Neural cell (in vitro differentiated cells): ENCODE measurements at regions not wholly inside any gene's neighbourhood (a gene's known extent, or its start where the extent isn't known, plus 50 kb on each side); places are given as distances from the start of the nearest gene placed in this dataset.

Experiments
- H2AFZ ChIP-seq: fragments of 200-600, 300-800 bp; sonication (generic), shearing (Covaris generic); 2 replicates; pipeline ENCODE4 v1.6.0; 2014; ENCODE audit warnings: low read depth, mild to moderate bottlenecking, antibody characterized with exemption, low read length, moderate library complexity
- H3F3A ChIP-seq: fragments of 200-600 bp; shearing (Covaris generic); 2 replicates; pipeline ENCODE4 v1.6.1; 2016; ENCODE audit warnings: mild to moderate bottlenecking, moderate library complexity, mixed read lengths, antibody characterized with exemption, low read length; ENCODE audit not compliant: insufficient read depth, poor library complexity, severe bottlenecking
- H3K27ac ChIP-seq: fragments of 200-600, 300-800 bp; sonication (generic), shearing (Covaris generic); 2 replicates; pipeline ENCODE4 v1.5.1; 2014; ENCODE audit warnings: mild to moderate bottlenecking, low read length, moderate library complexity
- H3K27me3 ChIP-seq: fragments of 300-800, 200-600 bp; sonication (generic), shearing (Covaris generic); 2 replicates; pipeline ENCODE4 v1.6.0; 2014; ENCODE audit warnings: mild to moderate bottlenecking, low read depth, low read length, moderate library complexity; ENCODE audit not compliant: insufficient read depth
- H3K36me3 ChIP-seq: fragments of 300-800, 200-600 bp; sonication (generic), shearing (Covaris generic); 2 replicates; pipeline ENCODE4 v1.5.1; 2014; ENCODE audit warnings: mild to moderate bottlenecking, antibody characterized with exemption, low read length, moderate library complexity; ENCODE audit not compliant: insufficient read depth
- H3K4me2 ChIP-seq: fragments of 300-800, 200-600 bp; sonication (generic), shearing (Covaris generic); 2 replicates; pipeline ENCODE4 v1.6.0; 2014; ENCODE audit warnings: mild to moderate bottlenecking, low read length
- H3K4me3 ChIP-seq: fragments of 300-800, 200-600 bp; sonication (generic), shearing (Covaris generic); 2 replicates; pipeline ENCODE4 v1.5.1; 2014; ENCODE audit warnings: mild to moderate bottlenecking, low read length, moderate library complexity
- H3K79me2 ChIP-seq: fragments of 200-600 bp; shearing (Covaris generic); replicated peaks from 2 replicates; pipeline ENCODE4 v1.6.0; 2014; ENCODE audit warnings: mild to moderate bottlenecking, low read length, moderate library complexity; ENCODE audit not compliant: insufficient read depth
- H3K9ac ChIP-seq: fragments of 300-800, 200-600 bp; sonication (generic), shearing (Covaris generic); 2 replicates; pipeline ENCODE4 v1.6.1; 2016; ENCODE audit warnings: mild to moderate bottlenecking, low read length, mixed read lengths
- H3K9me2 ChIP-seq: fragments of 200-600 bp; shearing (Covaris generic); 2 replicates; pipeline ENCODE4 v1.6.1; 2016; ENCODE audit warnings: mild to moderate bottlenecking, low read length, mixed read lengths; ENCODE audit not compliant: insufficient read depth
- H3K9me3 ChIP-seq: fragments of 200-600, 300-800 bp; sonication (generic), shearing (Covaris generic); 2 replicates; pipeline ENCODE4 v1.6.1; 2016; ENCODE audit warnings: mild to moderate bottlenecking, mixed run types, low read length, moderate library complexity, mixed read lengths
- H4K20me1 ChIP-seq: fragments of 200-600 bp; shearing (Covaris generic); 2 replicates; pipeline ENCODE4 v1.6.1; 2016; ENCODE audit warnings: mild to moderate bottlenecking, mixed run types; ENCODE audit not compliant: insufficient read depth
- EP300 ChIP-seq: fragments of 450-650 bp; conservative IDR thresholded peaks from 2 replicates; pipeline ENCODE4 v1.6.1; 2014; ENCODE audit warnings: antibody characterized with exemption, mild to moderate bottlenecking, moderate library complexity; ENCODE audit not compliant: poor library complexity, severe bottlenecking
- EZH2 ChIP-seq: fragments of 200-600, 300-800 bp; shearing (Covaris generic), sonication (generic); IDR thresholded peaks from 2 replicates; pipeline ENCODE4 v1.6.1; 2014; ENCODE audit warnings: antibody characterized with exemption, low read length, borderline replicate concordance, mild to moderate bottlenecking; ENCODE audit not compliant: insufficient read depth, poor library complexity, severe bottlenecking
- MXI1 ChIP-seq: fragments of 450-650 bp; conservative IDR thresholded peaks from 2 replicates; pipeline ENCODE4 v1.6.1; 2014; ENCODE audit warnings: antibody characterized with exemption, mild to moderate bottlenecking; ENCODE audit not compliant: poor library complexity, severe bottlenecking
- POLR2AphosphoS5 ChIP-seq: IDR thresholded peaks from 2 replicates; pipeline ENCODE4 v1.6.1; 2012
- RAD21 ChIP-seq: fragments of 450-650 bp; conservative IDR thresholded peaks from 2 replicates; pipeline ENCODE4 v1.6.1; 2014; ENCODE audit warnings: antibody characterized with exemption, mild to moderate bottlenecking, moderate library complexity
- REST ChIP-seq: IDR thresholded peaks from 2 replicates; pipeline ENCODE4 v1.6.1; 2012; ENCODE audit warnings: borderline replicate concordance
- SMC3 ChIP-seq: fragments of 450-650 bp; conservative IDR thresholded peaks from 2 replicates; pipeline ENCODE4 v1.6.1; 2014; ENCODE audit warnings: antibody characterized with exemption, mild to moderate bottlenecking, moderate library complexity; ENCODE audit not compliant: poor library complexity
- TAF1 ChIP-seq: IDR thresholded peaks from 2 replicates; pipeline ENCODE4 v1.6.1; 2012; ENCODE audit warnings: low read depth
- TF ChIP-seq, protein P1 (sequence below): fragments of 450-650 bp; IDR thresholded peaks from 2 replicates; pipeline ENCODE4 v1.5.1; 2014; ENCODE audit warnings: antibody characterized with exemption, mild to moderate bottlenecking, moderate library complexity; ENCODE audit not compliant: poor library complexity, severe bottlenecking

GRCh38 chr3:18634461-18634860 is 209.3 kb upstream of the SATB1 start:
- Histone ChIP-seq H3K4me3 (no peak overlapping the region), H3K79me2 (no peaks in the 10 kb centered on the region), H3K27me3 (no peaks in the 10 kb centered on the region), H3K27ac (no peak overlapping the region), H4K20me1 (no peaks in the 10 kb centered on the region), H3K4me2 (no peak overlapping the region), H2AFZ (no peak overlapping the region), H3K9me3 (no peaks in the 10 kb centered on the region), H3K36me3 (no peaks in the 10 kb centered on the region), H3F3A (no peaks in the 10 kb centered on the region), H3K9ac (no peak overlapping the region), H3K9me2 (no peaks in the 10 kb centered on the region)
- TF ChIP-seq REST (no peak), EZH2 (no peak), SMC3 (no peak), MXI1 (no peak), RAD21 (no peak), EP300 (no peak), POLR2AphosphoS5 (no peak), TAF1 (no peak)
- TF ChIP-seq, protein P1, sequence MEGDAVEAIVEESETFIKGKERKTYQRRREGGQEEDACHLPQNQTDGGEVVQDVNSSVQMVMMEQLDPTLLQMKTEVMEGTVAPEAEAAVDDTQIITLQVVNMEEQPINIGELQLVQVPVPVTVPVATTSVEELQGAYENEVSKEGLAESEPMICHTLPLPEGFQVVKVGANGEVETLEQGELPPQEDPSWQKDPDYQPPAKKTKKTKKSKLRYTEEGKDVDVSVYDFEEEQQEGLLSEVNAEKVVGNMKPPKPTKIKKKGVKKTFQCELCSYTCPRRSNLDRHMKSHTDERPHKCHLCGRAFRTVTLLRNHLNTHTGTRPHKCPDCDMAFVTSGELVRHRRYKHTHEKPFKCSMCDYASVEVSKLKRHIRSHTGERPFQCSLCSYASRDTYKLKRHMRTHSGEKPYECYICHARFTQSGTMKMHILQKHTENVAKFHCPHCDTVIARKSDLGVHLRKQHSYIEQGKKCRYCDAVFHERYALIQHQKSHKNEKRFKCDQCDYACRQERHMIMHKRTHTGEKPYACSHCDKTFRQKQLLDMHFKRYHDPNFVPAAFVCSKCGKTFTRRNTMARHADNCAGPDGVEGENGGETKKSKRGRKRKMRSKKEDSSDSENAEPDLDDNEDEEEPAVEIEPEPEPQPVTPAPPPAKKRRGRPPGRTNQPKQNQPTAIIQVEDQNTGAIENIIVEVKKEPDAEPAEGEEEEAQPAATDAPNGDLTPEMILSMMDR, result no peak

GRCh38 chr3:18633002-18633401 is 207.9 kb upstream of the SATB1 start:
- Histone ChIP-seq H3K4me2 (no peak overlapping the region), H2AFZ (no peak overlapping the region), H3K27me3 (no peaks in the 10 kb centered on the region), H3K9ac (no peak overlapping the region), H3K9me3 (no peaks in the 10 kb centered on the region), H3F3A (no peaks in the 10 kb centered on the region), H4K20me1 (no peaks in the 10 kb centered on the region), H3K36me3 (no peaks in the 10 kb centered on the region), H3K27ac (no peak overlapping the region), H3K4me3 (no peak overlapping the region), H3K9me2 (no peaks in the 10 kb centered on the region), H3K79me2 (no peaks in the 10 kb centered on the region)
- no peak for TF ChIP-seq REST
- no peak for TF ChIP-seq POLR2AphosphoS5
- no peak for TF ChIP-seq EZH2
- TF ChIP-seq TAF1, result no peak
- no peak for TF ChIP-seq EP300
- TF ChIP-seq RAD21, result no peak
- no peak for TF ChIP-seq SMC3
- TF ChIP-seq, protein P1, result no peak
- no peak for TF ChIP-seq MXI1
